ENCODE measurements at regions not wholly inside any gene's neighbourhood (a gene's known extent, or its start where the extent isn't known, plus 50 kb on each side); places are given as distances from the start of the nearest gene placed in this dataset.

GRCh38 chr6:144555066-144555465 is 269.9 kb downstream of the UTRN start:
- TF ChIP-seq ZNF746 (CRISPR knock-in tag; IDR thresholded peaks at IDR 0.05), result no peak
- TF ChIP-seq POLR2AphosphoS5 (IDR thresholded peaks at IDR 0.05; ENCODE audit: low read depth, low read length), result no peak
- TF ChIP-seq RERE (CRISPR knock-in tag; IDR thresholded peaks at IDR 0.05; ENCODE audit: low read depth), result no peak
- TF ChIP-seq POLR2A (IDR thresholded peaks at IDR 0.05; ENCODE audit: insufficient read depth in 1 of 2, low read depth in 2 of 2, low read length in 2 of 2), result no peak
- TF ChIP-seq, protein P1, sequence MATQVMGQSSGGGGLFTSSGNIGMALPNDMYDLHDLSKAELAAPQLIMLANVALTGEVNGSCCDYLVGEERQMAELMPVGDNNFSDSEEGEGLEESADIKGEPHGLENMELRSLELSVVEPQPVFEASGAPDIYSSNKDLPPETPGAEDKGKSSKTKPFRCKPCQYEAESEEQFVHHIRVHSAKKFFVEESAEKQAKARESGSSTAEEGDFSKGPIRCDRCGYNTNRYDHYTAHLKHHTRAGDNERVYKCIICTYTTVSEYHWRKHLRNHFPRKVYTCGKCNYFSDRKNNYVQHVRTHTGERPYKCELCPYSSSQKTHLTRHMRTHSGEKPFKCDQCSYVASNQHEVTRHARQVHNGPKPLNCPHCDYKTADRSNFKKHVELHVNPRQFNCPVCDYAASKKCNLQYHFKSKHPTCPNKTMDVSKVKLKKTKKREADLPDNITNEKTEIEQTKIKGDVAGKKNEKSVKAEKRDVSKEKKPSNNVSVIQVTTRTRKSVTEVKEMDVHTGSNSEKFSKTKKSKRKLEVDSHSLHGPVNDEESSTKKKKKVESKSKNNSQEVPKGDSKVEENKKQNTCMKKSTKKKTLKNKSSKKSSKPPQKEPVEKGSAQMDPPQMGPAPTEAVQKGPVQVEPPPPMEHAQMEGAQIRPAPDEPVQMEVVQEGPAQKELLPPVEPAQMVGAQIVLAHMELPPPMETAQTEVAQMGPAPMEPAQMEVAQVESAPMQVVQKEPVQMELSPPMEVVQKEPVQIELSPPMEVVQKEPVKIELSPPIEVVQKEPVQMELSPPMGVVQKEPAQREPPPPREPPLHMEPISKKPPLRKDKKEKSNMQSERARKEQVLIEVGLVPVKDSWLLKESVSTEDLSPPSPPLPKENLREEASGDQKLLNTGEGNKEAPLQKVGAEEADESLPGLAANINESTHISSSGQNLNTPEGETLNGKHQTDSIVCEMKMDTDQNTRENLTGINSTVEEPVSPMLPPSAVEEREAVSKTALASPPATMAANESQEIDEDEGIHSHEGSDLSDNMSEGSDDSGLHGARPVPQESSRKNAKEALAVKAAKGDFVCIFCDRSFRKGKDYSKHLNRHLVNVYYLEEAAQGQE (IDR thresholded peaks at IDR 0.05; ENCODE audit: borderline replicate concordance in 1 of 2, low read depth in 1 of 2, low read length in 2 of 2), result no peak

Data from HepG2 (cell line).